ENCODE measurements at regions not wholly inside any gene's neighbourhood (a gene's known extent, or its start where the extent isn't known, plus 50 kb on each side); places are given as distances from the start of the nearest gene placed in this dataset.

- H3K27ac ChIP-seq (ENCODE audit: low read length), result no peak overlapping the region
- no peak overlapping the region for H3K4me3 ChIP-seq (ENCODE audit: low read length)
- H3K36me3 ChIP-seq (ENCODE audit: control insufficient read depth, insufficient read depth, low read length), result no peaks in the 10 kb centered on the region
- 80% methylated on average over 1 of the region's 1 CpG for WGBS (ENCODE audit: insufficient coverage, low lambda C conversion rate)
- no peaks in the 10 kb centered on the region for H3K27me3 ChIP-seq (ENCODE audit: control insufficient read depth, insufficient read depth, low read length)
- H3K4me1 ChIP-seq (ENCODE audit: control insufficient read depth, insufficient read depth, low read length), result peaks cover 3% of the 10 kb centered on the region
- no peaks in the 10 kb centered on the region for H3K9me3 ChIP-seq (ENCODE audit: control insufficient read depth, low read depth, low read length)
- no peak for DNase-seq
Observed at GRCh38 chr1:184906761-184907160, 67.5 kb downstream of the NIBAN1 start.

- Histone ChIP-seq H3K36me3 (ENCODE audit: control insufficient read depth, insufficient read depth, low read length) (no peaks in the 10 kb centered on the region), H3K27ac (ENCODE audit: low read length) (no peak overlapping the region), H3K4me1 (ENCODE audit: control insufficient read depth, insufficient read depth, low read length) (peaks cover 3% of the 10 kb centered on the region), H3K4me3 (ENCODE audit: low read length) (no peak overlapping the region), H3K9me3 (ENCODE audit: control insufficient read depth, low read depth, low read length) (no peaks in the 10 kb centered on the region), H3K27me3 (ENCODE audit: control insufficient read depth, insufficient read depth, low read length) (no peaks in the 10 kb centered on the region)
- WGBS (ENCODE audit: insufficient coverage, low lambda C conversion rate), result 40% methylated on average over 1 of the region's 3 CpGs
- peak; percentile 22 to 77 for DNase-seq
Observed at GRCh38 chr1:184905601-184906322, 68.5 kb downstream of the NIBAN1 start.

- Histone ChIP-seq H3K9me3 (ENCODE audit: control insufficient read depth, low read depth, low read length) (no peaks in the 10 kb centered on the region), H3K27ac (ENCODE audit: low read length) (no peak overlapping the region), H3K36me3 (ENCODE audit: control insufficient read depth, insufficient read depth, low read length) (no peaks in the 10 kb centered on the region), H3K4me1 (ENCODE audit: control insufficient read depth, insufficient read depth, low read length) (peaks cover 3% of the 10 kb centered on the region), H3K27me3 (ENCODE audit: control insufficient read depth, insufficient read depth, low read length) (no peaks in the 10 kb centered on the region), H3K4me3 (ENCODE audit: low read length) (no peak overlapping the region)
- WGBS (ENCODE audit: insufficient coverage, low lambda C conversion rate), result no CpG with 5 or more reads among the region's 2 CpGs
- no peak for DNase-seq
Observed at GRCh38 chr1:184903111-184903692, 71.1 kb downstream of the NIBAN1 start.

- H3K9me3 ChIP-seq (ENCODE audit: control insufficient read depth, low read depth, low read length), result no peaks in the 10 kb centered on the region
- peaks cover 3% of the 10 kb centered on the region for H3K4me1 ChIP-seq (ENCODE audit: control insufficient read depth, insufficient read depth, low read length)
- DNase-seq, result no peak
- whole genome bisulfite sequencing (ENCODE audit: insufficient coverage, low lambda C conversion rate), result 100% methylated on average over 1 of the region's 4 CpGs
- H3K27ac ChIP-seq (ENCODE audit: low read length), result no peak overlapping the region
- H3K27me3 ChIP-seq (ENCODE audit: control insufficient read depth, insufficient read depth, low read length), result no peaks in the 10 kb centered on the region
- H3K4me3 ChIP-seq (ENCODE audit: low read length), result no peak overlapping the region
- H3K36me3 ChIP-seq (ENCODE audit: control insufficient read depth, insufficient read depth, low read length), result no peaks in the 10 kb centered on the region
Observed at GRCh38 chr1:184900507-184900906, 73.8 kb downstream of the NIBAN1 start.

- Histone ChIP-seq H3K4me1 (ENCODE audit: control insufficient read depth, insufficient read depth, low read length) (no peaks in the 10 kb centered on the region), H3K27me3 (ENCODE audit: control insufficient read depth, insufficient read depth, low read length) (no peaks in the 10 kb centered on the region), H3K9me3 (ENCODE audit: control insufficient read depth, low read depth, low read length) (no peaks in the 10 kb centered on the region), H3K36me3 (ENCODE audit: control insufficient read depth, insufficient read depth, low read length) (no peaks in the 10 kb centered on the region), H3K4me3 (ENCODE audit: low read length) (no peak overlapping the region), H3K27ac (ENCODE audit: low read length) (no peak overlapping the region)
- 100% methylated on average over 1 of the region's 2 CpGs for WGBS (ENCODE audit: insufficient coverage, low lambda C conversion rate)
- DNase-seq, result no peak
Observed at GRCh38 chr1:184896000-184896399, 78.3 kb downstream of the NIBAN1 start.

DNA sequence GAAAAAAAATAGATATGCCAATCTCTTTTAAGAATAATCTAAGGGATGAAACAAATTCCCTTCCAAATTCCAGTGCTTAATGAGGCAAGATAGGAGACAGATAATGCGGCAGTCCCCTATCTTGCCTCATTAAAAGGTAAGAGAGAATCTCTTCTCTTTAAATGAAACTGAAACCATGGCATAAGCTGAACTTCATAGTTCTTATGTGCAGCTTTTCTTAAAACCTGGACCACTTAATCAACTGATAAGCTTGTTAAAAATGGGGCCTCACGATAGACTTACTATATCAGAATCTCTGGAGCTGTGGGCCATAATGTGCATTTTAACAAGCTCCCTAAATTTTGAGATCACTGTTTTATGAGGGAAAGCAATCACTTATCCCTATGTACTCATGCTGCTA, 79.2 kb downstream of the NIBAN1 start:
- DNase-seq, result no peak
- Histone ChIP-seq H3K27me3 (ENCODE audit: control insufficient read depth, insufficient read depth, low read length) (no peaks in the 10 kb centered on the region), H3K27ac (ENCODE audit: low read length) (no peak overlapping the region), H3K9me3 (ENCODE audit: control insufficient read depth, low read depth, low read length) (no peaks in the 10 kb centered on the region), H3K36me3 (ENCODE audit: control insufficient read depth, insufficient read depth, low read length) (no peaks in the 10 kb centered on the region), H3K4me3 (ENCODE audit: low read length) (no peak overlapping the region), H3K4me1 (ENCODE audit: control insufficient read depth, insufficient read depth, low read length) (no peaks in the 10 kb centered on the region)
- WGBS (ENCODE audit: insufficient coverage, low lambda C conversion rate), result 40% methylated on average over 1 of the region's 2 CpGs

DNA sequence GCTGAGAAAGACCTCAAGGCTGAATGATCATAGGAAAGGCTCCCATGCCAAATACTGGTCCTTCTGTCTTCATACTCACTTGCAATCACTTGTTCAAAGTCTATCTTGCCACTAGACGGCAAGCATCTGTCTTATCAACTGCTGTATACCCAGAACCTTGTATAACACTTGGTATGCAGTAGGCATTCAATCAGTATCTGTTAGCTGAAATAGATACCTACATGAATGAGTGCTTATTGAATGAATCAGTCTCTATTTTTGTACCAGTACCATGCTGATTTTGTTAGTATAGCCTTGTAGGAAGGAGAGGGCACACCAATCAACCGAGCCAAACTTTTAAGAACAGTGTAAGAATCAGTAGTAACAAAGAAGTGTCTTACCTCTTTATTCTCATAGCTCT, 80.6 kb downstream of the NIBAN1 start:
- Histone ChIP-seq H3K36me3 (ENCODE audit: control insufficient read depth, insufficient read depth, low read length) (no peaks in the 10 kb centered on the region), H3K9me3 (ENCODE audit: control insufficient read depth, low read depth, low read length) (no peaks in the 10 kb centered on the region), H3K4me1 (ENCODE audit: control insufficient read depth, insufficient read depth, low read length) (no peaks in the 10 kb centered on the region), H3K4me3 (ENCODE audit: low read length) (no peak overlapping the region), H3K27ac (ENCODE audit: low read length) (no peak overlapping the region), H3K27me3 (ENCODE audit: control insufficient read depth, insufficient read depth, low read length) (no peaks in the 10 kb centered on the region)
- no peak for DNase-seq
- no CpG with 5 or more reads among the region's 2 CpGs for WGBS (ENCODE audit: insufficient coverage, low lambda C conversion rate)

GRCh38 chr1:184892116-184892515, 82.2 kb downstream of the NIBAN1 start:
- Histone ChIP-seq H3K27me3 (ENCODE audit: control insufficient read depth, insufficient read depth, low read length) (no peaks in the 10 kb centered on the region), H3K4me1 (ENCODE audit: control insufficient read depth, insufficient read depth, low read length) (no peaks in the 10 kb centered on the region), H3K9me3 (ENCODE audit: control insufficient read depth, low read depth, low read length) (no peaks in the 10 kb centered on the region), H3K27ac (ENCODE audit: low read length) (no peak overlapping the region), H3K36me3 (ENCODE audit: control insufficient read depth, insufficient read depth, low read length) (no peaks in the 10 kb centered on the region), H3K4me3 (ENCODE audit: low read length) (no peak overlapping the region)
- DNase-seq, result no peak
- no CpG with 5 or more reads among the region's 4 CpGs for WGBS (ENCODE audit: insufficient coverage, low lambda C conversion rate)

DNA sequence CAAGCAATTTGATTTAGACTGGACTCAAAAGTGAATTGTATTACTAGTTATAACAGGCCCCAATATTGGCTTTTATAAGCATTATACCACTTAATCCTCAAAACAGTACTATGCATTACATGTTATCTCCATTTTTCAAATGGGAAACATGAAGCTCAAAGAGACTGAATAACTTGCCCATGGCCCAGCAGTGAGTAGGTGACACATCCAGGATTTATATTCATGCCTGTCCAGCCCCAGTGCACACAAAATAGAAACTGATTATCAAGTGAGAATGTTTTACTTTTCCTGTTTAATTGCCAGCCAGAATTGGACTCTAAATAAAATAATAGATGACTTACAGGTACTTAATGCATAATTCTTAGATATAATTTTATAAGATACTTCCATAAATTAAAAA, 82.9 kb downstream of the NIBAN1 start:
- Histone ChIP-seq H3K27me3 (ENCODE audit: control insufficient read depth, insufficient read depth, low read length) (no peaks in the 10 kb centered on the region), H3K9me3 (ENCODE audit: control insufficient read depth, low read depth, low read length) (no peaks in the 10 kb centered on the region), H3K27ac (ENCODE audit: low read length) (no peak overlapping the region), H3K36me3 (ENCODE audit: control insufficient read depth, insufficient read depth, low read length) (no peaks in the 10 kb centered on the region), H3K4me1 (ENCODE audit: control insufficient read depth, insufficient read depth, low read length) (no peaks in the 10 kb centered on the region), H3K4me3 (ENCODE audit: low read length) (no peak overlapping the region)
- no peak for DNase-seq

GRCh38 chr1:184890539-184890973, 83.8 kb downstream of the NIBAN1 start:
- no peaks in the 10 kb centered on the region for H3K4me1 ChIP-seq (ENCODE audit: control insufficient read depth, insufficient read depth, low read length)
- WGBS (ENCODE audit: insufficient coverage, low lambda C conversion rate), result no CpG with 5 or more reads among the region's 3 CpGs
- no peaks in the 10 kb centered on the region for H3K9me3 ChIP-seq (ENCODE audit: control insufficient read depth, low read depth, low read length)
- DNase-seq, result no peak
- H3K4me3 ChIP-seq (ENCODE audit: low read length), result no peak overlapping the region
- H3K36me3 ChIP-seq (ENCODE audit: control insufficient read depth, insufficient read depth, low read length), result no peaks in the 10 kb centered on the region
- H3K27me3 ChIP-seq (ENCODE audit: control insufficient read depth, insufficient read depth, low read length), result no peaks in the 10 kb centered on the region
- H3K27ac ChIP-seq (ENCODE audit: low read length), result no peak overlapping the region

DNA sequence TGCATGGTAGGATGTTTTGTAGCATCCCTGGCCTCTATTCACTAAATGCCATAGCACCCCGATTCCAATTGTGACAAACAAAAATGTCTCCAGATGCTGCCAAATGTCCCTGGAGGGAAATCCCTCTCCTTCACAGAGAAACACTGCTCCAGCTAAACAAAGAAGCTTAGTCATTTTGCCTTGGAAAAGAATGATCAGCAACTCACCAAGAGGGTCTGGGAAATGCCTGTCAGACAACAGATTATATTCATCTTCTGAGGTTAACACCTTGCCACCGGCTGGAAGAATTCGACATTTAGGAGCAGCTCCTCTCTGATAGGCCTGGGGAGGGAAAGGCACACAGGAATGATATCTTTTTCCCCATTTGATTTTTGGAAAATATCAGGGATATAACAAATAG, 84.4 kb downstream of the NIBAN1 start:
- H3K4me1 ChIP-seq (ENCODE audit: control insufficient read depth, insufficient read depth, low read length), result no peaks in the 10 kb centered on the region
- H3K27me3 ChIP-seq (ENCODE audit: control insufficient read depth, insufficient read depth, low read length), result no peaks in the 10 kb centered on the region
- no peak for DNase-seq
- no peaks in the 10 kb centered on the region for H3K9me3 ChIP-seq (ENCODE audit: control insufficient read depth, low read depth, low read length)
- H3K27ac ChIP-seq (ENCODE audit: low read length), result no peak overlapping the region
- WGBS (ENCODE audit: insufficient coverage, low lambda C conversion rate), result no CpG with 5 or more reads among the region's 3 CpGs
- no peaks in the 10 kb centered on the region for H3K36me3 ChIP-seq (ENCODE audit: control insufficient read depth, insufficient read depth, low read length)
- no peak overlapping the region for H3K4me3 ChIP-seq (ENCODE audit: low read length)
